SK-N-SH (cell line): ENCODE measurements at regions not wholly inside any gene's neighbourhood (a gene's known extent, or its start where the extent isn't known, plus 50 kb on each side); places are given as distances from the start of the nearest gene placed in this dataset.

Experiments
- CTCF ChIP-seq: fragments of 200-600 bp; sonication (generic); IDR thresholded peaks from 2 replicates; pipeline ENCODE4 v1.6.1; 2017; ENCODE audit warnings: antibody characterized with exemption, mild to moderate bottlenecking, moderate library complexity
- EZH2phosphoT487 ChIP-seq: fragments of 200-600 bp; sonication (generic); IDR thresholded peaks from 2 replicates; pipeline ENCODE4 v1.6.1; 2017; ENCODE audit warnings: low read depth, mixed run types, mild to moderate bottlenecking, antibody characterized with exemption, moderate library complexity, borderline replicate concordance
- FOSL2 ChIP-seq: IDR thresholded peaks from 2 replicates; pipeline ENCODE4 v1.4.0; 2012; ENCODE audit warnings: low read depth, mild to moderate bottlenecking, moderate library complexity, borderline replicate concordance
- FOXM1 ChIP-seq: IDR thresholded peaks from 2 replicates; pipeline ENCODE4 v1.4.0; 2012; ENCODE audit warnings: low read depth, mild to moderate bottlenecking
- GATA2 ChIP-seq: sonication (generic); formaldehyde crosslinking; IDR thresholded peaks from 2 replicates; pipeline ENCODE4 v1.5.0; 2020; ENCODE audit warnings: mild to moderate bottlenecking, missing genetic modification reagents
- POLR2AphosphoS5 ChIP-seq: IDR thresholded peaks from 2 replicates; pipeline ENCODE4 v1.6.1; 2012; ENCODE audit warnings: low read depth, low read length
- RAD21 ChIP-seq: IDR thresholded peaks from 2 replicates; pipeline ENCODE4 v1.6.1; 2012; ENCODE audit warnings: mild to moderate bottlenecking, low read length
- REST ChIP-seq: IDR thresholded peaks from 2 replicates; pipeline ENCODE4 v1.6.1; 2012; ENCODE audit warnings: mild to moderate bottlenecking, low read depth, low read length, moderate library complexity
- SMC3 ChIP-seq: IDR thresholded peaks from 2 replicates; pipeline ENCODE4 v1.6.1; 2012; ENCODE audit warnings: low read depth, low read length, improper control_type of control experiment
- TAF1 ChIP-seq: IDR thresholded peaks from 2 replicates; pipeline ENCODE4 v1.6.1; 2012; ENCODE audit warnings: low read depth, mild to moderate bottlenecking, low read length, moderate library complexity, borderline replicate concordance

- TF ChIP-seq SMC3 (no peak), POLR2AphosphoS5 (no peak), FOXM1 (no peak), FOSL2 (no peak), CTCF (no peak), EZH2phosphoT487 (no peak), GATA2 (CRISPR knock-in tag) (no peak), REST (no peak), RAD21 (no peak), TAF1 (no peak)
Observed at GRCh38 chr9:29322240-29322639, 1749.0 kb upstream of the C9orf72 start.
